Mucosa of descending colon (tissue), 3 donors: ENCODE measurements at regions not wholly inside any gene's neighbourhood (a gene's known extent, or its start where the extent isn't known, plus 50 kb on each side); places are given as distances from the start of the nearest gene placed in this dataset.

Source experiments
- ATAC-seq: fragments of 200-7000 bp; cut with Tn5 transposase; one replicate; pipeline ENCODE4 v1.9.1; 2020; ENCODE audit warnings: mild to moderate bottlenecking, moderate library complexity
- DNase-seq, 3 donors: peaks; one replicate each; pipeline ENCODE4 v3.0.0-alpha.2; 2020
- H3K36me3 ChIP-seq: fragments of 200-600 bp; one replicate; pipeline ENCODE4 v1.8.0; 2021; ENCODE audit warnings: low read depth, mild to moderate bottlenecking
- H3K4me1 ChIP-seq: fragments of 200-600 bp; one replicate; pipeline ENCODE4 v1.8.0; 2021; ENCODE audit warnings: low read depth, mild to moderate bottlenecking
- H3K4me3 ChIP-seq: fragments of 200-600 bp; one replicate; pipeline ENCODE4 v1.8.0; 2021; ENCODE audit warnings: mild to moderate bottlenecking
- H3K9me3 ChIP-seq: fragments of 200-600 bp; one replicate; pipeline ENCODE4 v1.8.0; 2021; ENCODE audit warnings: mild to moderate bottlenecking
- intact Hi-C, 2 donors: fragments of 100-400 bp; cut with DNase I in 1 of 2; cut with micrococcal nuclease in 1 of 2; formaldehyde crosslinking; loops; one replicate each; pipeline versions ENCODE4 v1.11.0 to v1.11.1; 2022; cut with DNase I, micrococcal nuclease
- TF ChIP-seq, protein P1 (sequence below): fragments of 200-600 bp; IDR thresholded peaks from one replicate; pipeline ENCODE4 v1.8.0; 2022; ENCODE audit warnings: antibody characterized with exemption, mild to moderate bottlenecking
- donor health status: DM: no; HTN: no; CAD: no; lungs with moderate emphysema.
- donor health status: DM: no; HTN: no; CAD: no.
- donor health status: DM: no; HTN: yes; CAD: no.

DNA sequence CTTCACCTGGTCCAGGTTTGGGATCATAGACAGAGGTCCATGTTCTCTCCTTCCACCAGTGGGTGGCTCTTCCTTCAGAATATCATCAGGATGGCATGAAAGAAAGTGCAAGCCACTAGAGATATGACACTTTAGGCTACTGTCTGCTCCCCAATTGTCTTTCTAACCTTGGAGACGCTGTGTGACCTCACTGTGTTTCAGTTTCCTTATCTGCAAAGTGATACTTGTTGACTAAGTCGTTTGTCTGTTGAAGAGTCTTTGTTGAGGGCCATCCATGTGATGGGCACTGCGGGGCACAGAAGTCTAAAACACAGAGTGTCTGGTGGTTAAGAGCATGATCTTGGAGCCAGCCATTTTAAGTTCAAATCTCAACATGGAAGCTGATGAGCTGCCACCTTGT is 259.9 kb upstream of the THSD7B start:
- TF ChIP-seq, protein P1, sequence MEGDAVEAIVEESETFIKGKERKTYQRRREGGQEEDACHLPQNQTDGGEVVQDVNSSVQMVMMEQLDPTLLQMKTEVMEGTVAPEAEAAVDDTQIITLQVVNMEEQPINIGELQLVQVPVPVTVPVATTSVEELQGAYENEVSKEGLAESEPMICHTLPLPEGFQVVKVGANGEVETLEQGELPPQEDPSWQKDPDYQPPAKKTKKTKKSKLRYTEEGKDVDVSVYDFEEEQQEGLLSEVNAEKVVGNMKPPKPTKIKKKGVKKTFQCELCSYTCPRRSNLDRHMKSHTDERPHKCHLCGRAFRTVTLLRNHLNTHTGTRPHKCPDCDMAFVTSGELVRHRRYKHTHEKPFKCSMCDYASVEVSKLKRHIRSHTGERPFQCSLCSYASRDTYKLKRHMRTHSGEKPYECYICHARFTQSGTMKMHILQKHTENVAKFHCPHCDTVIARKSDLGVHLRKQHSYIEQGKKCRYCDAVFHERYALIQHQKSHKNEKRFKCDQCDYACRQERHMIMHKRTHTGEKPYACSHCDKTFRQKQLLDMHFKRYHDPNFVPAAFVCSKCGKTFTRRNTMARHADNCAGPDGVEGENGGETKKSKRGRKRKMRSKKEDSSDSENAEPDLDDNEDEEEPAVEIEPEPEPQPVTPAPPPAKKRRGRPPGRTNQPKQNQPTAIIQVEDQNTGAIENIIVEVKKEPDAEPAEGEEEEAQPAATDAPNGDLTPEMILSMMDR, result no peak
- Histone ChIP-seq H3K36me3 (no peaks in the 10 kb centered on the region), H3K9me3 (no peaks in the 10 kb centered on the region), H3K4me1 (no peaks in the 10 kb centered on the region), H3K4me3 (no peak overlapping the region)
- DNase-seq, result no peak
- intact Hi-C loops, result no loop called here
- no peak for ATAC-seq

DNA sequence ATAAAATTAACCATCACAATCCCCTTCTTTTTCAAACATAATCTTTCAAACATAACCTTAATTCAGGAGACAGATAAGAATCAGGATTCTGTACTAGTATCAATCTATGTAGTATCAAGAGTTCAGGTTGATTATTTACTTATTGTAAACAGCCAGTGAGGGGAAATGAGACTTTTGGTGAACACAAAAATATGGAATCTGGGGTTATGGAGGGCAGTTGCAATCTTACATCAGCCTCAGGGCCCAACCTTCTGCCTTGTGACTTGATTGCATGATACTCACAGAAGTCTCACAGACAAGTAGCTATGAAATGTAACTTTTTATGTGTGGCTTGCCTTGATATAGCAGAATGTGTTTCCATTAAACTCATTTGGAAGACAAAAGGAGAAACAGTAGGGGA is 262.7 kb upstream of the THSD7B start:
- intact Hi-C loops, result no loop called here
- no peak for DNase-seq
- no peaks in the 10 kb centered on the region for H3K36me3 ChIP-seq

DNA sequence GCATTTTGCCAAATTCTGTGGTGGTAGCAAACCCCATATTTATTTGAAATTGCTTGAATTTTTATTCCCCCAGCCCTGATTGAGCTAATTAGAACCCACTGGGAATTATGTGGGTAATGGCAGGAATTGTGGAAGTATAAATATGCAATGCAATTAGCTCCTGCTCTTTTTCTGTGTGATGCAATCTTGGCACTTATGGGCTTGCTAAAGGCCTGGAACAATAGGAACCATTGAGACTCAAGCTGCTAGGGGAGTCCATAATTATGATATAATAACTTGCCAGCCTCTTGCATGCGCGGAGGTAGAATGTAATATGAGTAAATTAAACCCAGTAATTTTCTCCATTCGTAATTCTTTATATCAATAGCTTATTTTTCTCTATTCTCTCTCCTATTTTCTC is 267.6 kb upstream of the THSD7B start:
- Histone ChIP-seq H3K9me3 (no peaks in the 10 kb centered on the region), H3K4me1 (no peaks in the 10 kb centered on the region), H3K4me3 (no peak overlapping the region), H3K36me3 (no peaks in the 10 kb centered on the region)
- ATAC-seq (no peak), DNase-seq (no peak)
- intact Hi-C loops, result no loop called here
- TF ChIP-seq, protein P1, result no peak

More for the DNA sequence above, 262.7 kb upstream of the THSD7B start:
- Histone ChIP-seq H3K4me3 (no peak overlapping the region), H3K9me3 (no peaks in the 10 kb centered on the region), H3K4me1 (no peaks in the 10 kb centered on the region)
- TF ChIP-seq, protein P1, result no peak
- ATAC-seq, result no peak

DNA sequence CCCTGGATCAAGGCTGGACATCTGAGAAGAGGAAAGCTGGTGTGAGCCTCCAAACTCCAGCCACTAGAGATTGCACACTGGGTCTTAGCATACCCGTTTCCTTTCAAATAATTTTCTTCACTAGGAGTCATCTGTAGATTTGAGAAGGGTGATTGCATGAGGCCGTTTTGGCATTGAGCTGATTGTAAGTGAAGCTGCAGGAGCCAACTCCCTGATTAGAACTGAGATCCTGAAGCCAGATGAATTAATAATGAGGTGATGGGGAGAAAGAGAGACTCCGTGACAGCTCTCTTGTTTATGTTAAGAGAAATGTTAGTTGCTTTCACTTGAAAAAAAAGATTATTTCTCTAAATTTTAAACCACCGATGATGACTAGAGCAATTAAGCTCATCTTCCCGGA is 268.4 kb upstream of the THSD7B start:
- H3K4me1 ChIP-seq, result no peaks in the 10 kb centered on the region
- ATAC-seq (no peak), DNase-seq (no peak)
- no peak overlapping the region for H3K4me3 ChIP-seq
- TF ChIP-seq, protein P1, result no peak
- no peaks in the 10 kb centered on the region for H3K36me3 ChIP-seq
- no peaks in the 10 kb centered on the region for H3K9me3 ChIP-seq
- intact Hi-C loops, result no loop called here

DNA sequence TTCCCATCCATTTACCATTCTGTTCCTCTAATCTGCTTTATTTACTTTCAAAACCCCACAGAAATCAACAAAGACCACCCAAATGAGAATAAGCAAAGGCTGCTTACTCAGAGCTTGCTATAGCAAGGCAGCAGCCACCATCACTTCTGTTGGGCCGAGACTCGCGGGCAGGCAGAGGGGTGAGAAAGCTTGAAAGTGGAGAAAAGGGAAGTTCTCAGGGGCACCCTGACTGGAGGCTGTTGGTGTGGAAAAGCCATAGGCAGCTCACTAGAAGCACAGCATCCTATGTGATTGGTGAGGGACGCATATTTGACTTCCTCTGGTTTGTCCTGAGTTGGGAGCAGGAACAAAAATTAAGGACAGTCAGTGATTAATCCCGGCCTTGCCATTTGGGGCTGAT is 269.7 kb upstream of the THSD7B start:
- no peak for ATAC-seq
- intact Hi-C loops, result no loop called here

More for the DNA sequence above, 269.7 kb upstream of the THSD7B start:
- Histone ChIP-seq H3K36me3 (no peaks in the 10 kb centered on the region), H3K4me3 (no peak overlapping the region), H3K4me1 (no peaks in the 10 kb centered on the region), H3K9me3 (no peaks in the 10 kb centered on the region)
- TF ChIP-seq, protein P1, result no peak
- no peak for DNase-seq
